Sigmoid colon (tissue), 4 donors: ENCODE measurements at regions not wholly inside any gene's neighbourhood (a gene's known extent, or its start where the extent isn't known, plus 50 kb on each side); places are given as distances from the start of the nearest gene placed in this dataset.

Experiments
- CTCF ChIP-seq, 4 experiments: fragments of 450-650 bp in 3 of 4; fragments of 200-600 bp in 1 of 4; IDR thresholded peaks; one replicate each; pipeline ENCODE4 v1.5.1; 2016 to 2019; ENCODE audit warnings: antibody characterized with exemption in 4 of 4, mild to moderate bottlenecking in 3 of 4, moderate library complexity in 2 of 4
- EP300 ChIP-seq, 4 donors: sonication (generic); formaldehyde crosslinking; IDR thresholded peaks; one replicate each; pipeline ENCODE4 v1.6.1; 2017; ENCODE audit warnings: antibody characterized with exemption in 4 of 4
- POLR2AphosphoS5 ChIP-seq, 4 donors: sonication (generic); formaldehyde crosslinking; IDR thresholded peaks; one replicate each; pipeline ENCODE4 v1.6.1; 2017; ENCODE audit warnings: antibody characterized with exemption in 4 of 4

GRCh38 chr1:101332633-101333032 lies 95.8 kb downstream of the S1PR1 start:
- TF ChIP-seq POLR2AphosphoS5 (IDR thresholded peaks at IDR 0.05) (no peak), CTCF (IDR thresholded peaks at IDR 0.05) (no peak), EP300 (IDR thresholded peaks at IDR 0.05) (no peak)
